ENCODE measurements at regions not wholly inside any gene's neighbourhood (a gene's known extent, or its start where the extent isn't known, plus 50 kb on each side); places are given as distances from the start of the nearest gene placed in this dataset.

GRCh38 chr3:102757950-102758349, 323.1 kb downstream of the ZPLD1 start:
- DNase-seq, result no peak

GRCh38 chr3:102761766-102762165, 327.0 kb downstream of the ZPLD1 start:
- no peak for DNase-seq

GRCh38 chr3:102790747-102791325, 356.0 kb downstream of the ZPLD1 start:
- DNase-seq, result no peak

GRCh38 chr3:102791641-102792589, 357.1 kb downstream of the ZPLD1 start:
- no peak for DNase-seq

DNA sequence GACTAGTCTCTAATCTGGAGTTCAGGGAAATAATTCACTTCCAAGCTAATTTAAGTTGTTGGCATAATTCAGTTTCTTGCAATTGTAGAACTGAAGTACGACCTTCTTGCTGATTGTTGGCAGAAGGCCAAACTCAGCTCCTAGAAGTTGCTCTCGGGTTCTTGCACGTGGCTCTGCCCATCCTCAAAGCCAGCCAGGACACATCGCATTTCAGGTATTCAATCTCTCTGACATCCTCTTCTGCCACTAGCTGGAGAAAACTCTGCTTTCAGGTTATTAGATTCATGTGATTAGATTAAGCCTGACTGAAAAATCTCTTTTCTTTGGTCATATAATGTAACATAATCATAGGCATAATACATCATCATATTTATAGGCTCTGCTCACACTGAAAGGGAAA, 362.0 kb downstream of the ZPLD1 start:
- DNase-seq, result no peak

GRCh38 chr3:102802819-102803420, 368.1 kb downstream of the ZPLD1 start:
- no peak for DNase-seq

DNA sequence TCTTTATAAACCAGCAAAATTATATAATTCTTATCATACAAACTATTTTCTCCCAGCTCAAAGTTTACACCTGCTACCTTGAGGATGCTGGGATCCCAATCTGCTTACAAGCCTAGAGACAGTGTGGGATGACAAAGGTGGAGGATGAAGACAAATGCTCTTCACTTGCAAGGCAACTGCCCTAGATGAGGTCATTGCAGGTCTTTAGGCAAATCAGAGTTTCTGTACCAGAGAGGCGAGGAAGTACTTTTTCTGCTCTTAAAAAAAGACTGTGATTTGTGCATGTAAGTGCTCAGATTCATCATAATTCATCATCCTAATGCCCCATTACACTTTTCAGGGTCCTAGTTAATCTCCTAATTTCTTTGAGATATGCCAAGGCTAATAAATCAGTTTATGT, 376.1 kb downstream of the ZPLD1 start:
- DNase-seq, result no peak

GRCh38 chr3:102826636-102827035, 391.8 kb downstream of the ZPLD1 start:
- DNase-seq, result no peak

DNA sequence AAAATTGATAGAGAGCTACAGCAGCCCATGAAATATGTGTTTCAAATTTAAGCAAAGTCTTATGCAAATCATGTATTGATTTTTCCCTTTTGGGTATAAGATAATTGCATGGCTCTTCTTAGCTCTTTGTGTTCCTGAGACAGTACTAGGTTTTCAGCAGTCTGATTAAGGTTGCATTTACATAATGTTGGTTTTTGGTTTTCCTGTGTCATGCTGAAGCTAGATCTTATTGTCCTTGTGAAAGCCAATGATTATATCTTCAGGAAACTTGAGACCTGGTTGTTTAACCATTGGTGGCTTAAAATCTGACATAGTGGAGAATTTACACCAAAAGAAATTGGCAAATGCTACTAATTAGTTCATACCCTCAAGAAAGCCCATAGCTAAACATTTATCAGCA, 392.6 kb downstream of the ZPLD1 start:
- no peak for DNase-seq

GRCh38 chr3:102830415-102830814, 395.6 kb downstream of the ZPLD1 start:
- DNase-seq, result no peak

- no peak for DNase-seq
Observed at GRCh38 chr3:102841866-102842265, 407.1 kb downstream of the ZPLD1 start.

DNA sequence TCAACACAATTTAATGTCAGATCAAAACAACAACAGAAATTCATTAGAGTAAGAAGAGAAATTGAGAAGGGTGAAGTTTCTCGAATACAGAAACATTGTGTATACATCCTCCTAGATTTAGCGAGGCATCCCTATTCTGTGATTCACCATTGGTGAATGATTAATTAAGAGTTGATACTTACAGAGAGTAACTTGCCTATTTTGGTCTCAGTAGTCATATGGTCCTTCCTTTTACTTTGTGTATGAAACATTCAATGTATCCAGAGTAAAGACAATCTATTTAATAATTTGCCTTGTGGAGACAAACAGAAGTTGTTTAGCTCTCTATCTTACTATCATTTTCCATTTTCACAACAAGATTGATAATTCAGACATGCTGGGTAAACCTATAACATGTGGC, 432.0 kb downstream of the ZPLD1 start:
- no peak for DNase-seq

GRCh38 chr3:102883515-102883914, 448.7 kb downstream of the ZPLD1 start:
- DNase-seq, result no peak

DNA sequence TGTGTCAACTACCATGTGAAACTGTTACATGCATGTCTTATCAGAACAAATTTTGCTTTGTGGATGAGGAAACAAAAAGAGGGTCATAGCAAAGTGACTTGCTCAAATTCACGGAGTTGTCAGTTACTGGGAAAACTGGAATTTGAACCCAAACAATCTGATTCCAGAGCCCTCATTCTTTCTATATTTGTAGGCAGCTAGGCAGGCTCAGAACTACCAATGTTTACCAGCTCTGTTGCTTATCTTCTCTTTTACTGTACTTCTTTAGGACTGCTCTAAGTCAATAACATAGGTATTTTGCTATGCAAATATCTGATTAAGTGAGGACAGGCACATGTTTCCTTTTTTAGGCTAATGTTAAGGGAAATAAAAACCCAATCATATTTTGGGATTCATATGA, 450.5 kb downstream of the ZPLD1 start:
- no peak for DNase-seq

DNA sequence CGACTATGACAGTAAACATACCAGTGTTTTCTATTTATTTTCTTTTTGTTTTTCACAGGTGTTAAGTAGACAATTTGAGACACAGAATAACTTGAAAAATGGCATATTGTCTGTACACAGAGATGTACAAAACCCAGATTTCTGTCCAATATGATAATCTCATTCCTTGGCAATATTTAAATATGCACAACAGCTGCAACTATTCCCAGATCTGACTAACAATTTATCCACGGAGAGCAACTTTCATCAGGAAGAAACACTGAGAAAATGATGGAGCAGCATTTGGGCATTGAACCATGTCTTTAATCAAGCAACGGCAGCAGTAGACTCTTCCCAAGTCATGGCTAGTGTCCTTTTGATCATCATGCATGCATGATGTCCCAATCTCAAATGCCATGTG, 452.6 kb downstream of the ZPLD1 start:
- no peak for DNase-seq

GRCh38 chr3:102896851-102897621, 462.2 kb downstream of the ZPLD1 start:
- no peak for DNase-seq

GRCh38 chr3:102904629-102905028, 469.8 kb downstream of the ZPLD1 start:
- no peak for DNase-seq

DNA sequence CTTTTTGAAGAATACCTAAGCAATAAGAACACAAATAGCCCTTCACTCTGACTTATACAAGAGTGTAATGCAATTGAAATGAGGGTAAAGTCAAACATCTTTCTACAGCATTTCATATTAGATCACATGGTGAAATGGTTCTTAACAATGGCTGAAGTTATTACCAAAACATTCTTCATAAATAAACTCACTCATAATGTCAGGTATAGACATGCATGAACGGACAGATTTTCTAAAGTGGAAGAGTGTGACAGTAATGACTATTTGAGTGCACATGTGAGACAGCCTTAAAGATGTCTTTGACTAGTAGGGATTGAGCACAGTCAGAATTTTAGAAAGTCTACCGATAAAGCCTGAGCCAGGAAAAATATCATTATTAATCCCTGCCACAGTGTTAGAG, 471.0 kb downstream of the ZPLD1 start:
- DNase-seq, result no peak

- DNase-seq, result no peak
Observed at GRCh38 chr3:102906818-102907217, 472.0 kb downstream of the ZPLD1 start.

DNA sequence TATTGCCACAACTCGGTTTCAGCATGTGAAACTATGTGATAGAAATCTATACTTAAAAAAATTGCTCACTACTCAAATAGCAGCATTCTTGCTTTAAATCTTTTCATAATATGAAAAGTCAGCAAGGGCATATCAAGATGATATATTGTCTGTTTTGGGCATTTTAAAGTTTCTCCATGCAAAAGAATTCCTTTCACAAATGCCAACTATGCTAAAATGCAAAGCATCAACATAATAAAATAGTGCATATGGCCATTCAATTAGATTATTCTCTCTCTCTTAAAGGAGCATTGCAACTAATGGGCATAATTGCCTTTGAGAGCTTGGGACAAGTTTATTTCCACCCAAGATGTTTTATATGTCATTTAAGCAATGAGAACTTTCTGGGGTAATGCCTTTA, 475.1 kb downstream of the ZPLD1 start:
- DNase-seq, result no peak

GRCh38 chr3:102916532-102916931, 481.7 kb downstream of the ZPLD1 start:
- DNase-seq, result no peak

GRCh38 chr3:102926618-102927017, 491.8 kb downstream of the ZPLD1 start:
- DNase-seq, result no peak

GRCh38 chr3:102933377-102933776, 498.6 kb downstream of the ZPLD1 start:
- DNase-seq, result no peak
